Activated CD8-positive, alpha-beta memory T cell treated with anti-CD3 and anti-CD28 coated beads for 36 hours (primary cell): ENCODE measurements at regions not wholly inside any gene's neighbourhood (a gene's known extent, or its start where the extent isn't known, plus 50 kb on each side); places are given as distances from the start of the nearest gene placed in this dataset.

ENCODE experiments used
- CTCF ChIA-PET: fragments of 350-600 bp; sonication (Branson Sonifier 250); formaldehyde crosslinking; loops from one replicate; lab custom pipeline; 2021; ENCODE audit warnings: antibody characterized with exemption; lab: Charles Lee
- POLR2A ChIA-PET: fragments of 350-600 bp; sonication (Branson Sonifier 250); formaldehyde crosslinking; loops from one replicate; lab custom pipeline; 2021; ENCODE audit warnings: antibody characterized with exemption; lab: Charles Lee

DNA sequence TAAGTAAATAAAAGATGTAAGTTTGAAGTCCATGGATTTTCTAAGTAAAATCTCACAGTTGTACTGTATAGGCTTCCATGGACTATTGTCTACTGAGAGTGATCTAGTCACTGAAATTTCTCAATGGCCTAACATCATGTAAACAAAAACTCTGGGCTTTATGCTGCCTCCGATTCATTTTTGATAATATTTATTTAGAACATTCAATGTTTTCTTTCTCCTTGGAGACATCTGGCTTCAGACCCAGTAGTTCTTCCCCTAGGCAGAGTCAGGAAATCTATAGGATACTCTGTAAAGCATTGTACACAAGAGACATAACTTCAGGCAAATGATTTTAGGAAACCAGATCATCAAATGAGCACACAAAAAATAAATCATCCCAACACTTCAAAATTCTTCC, 1208.6 kb upstream of the ZEB2 start:
- CTCF ChIA-PET, result no interaction called here
- POLR2A ChIA-PET, result no interaction called here

DNA sequence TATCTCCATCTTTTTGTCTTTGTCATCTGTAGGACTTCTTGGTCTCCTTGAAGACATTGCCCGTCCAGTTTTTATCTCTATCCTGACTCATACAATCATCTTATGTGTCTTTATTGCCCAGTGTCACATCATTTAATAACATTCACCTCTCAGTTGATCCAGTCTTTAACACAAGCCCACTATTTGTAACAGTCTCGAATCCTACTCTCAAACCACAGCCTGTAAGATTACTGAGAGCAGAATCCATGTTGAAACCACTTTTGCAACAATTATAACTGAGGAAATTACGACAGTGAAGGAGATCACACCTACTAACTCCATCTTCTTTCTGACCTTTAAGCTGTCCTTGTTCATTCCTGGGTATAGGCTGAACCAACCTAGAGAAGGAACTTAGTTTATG, 1206.0 kb upstream of the ZEB2 start:
- CTCF ChIA-PET, result no interaction called here
- POLR2A ChIA-PET, result no interaction called here

DNA sequence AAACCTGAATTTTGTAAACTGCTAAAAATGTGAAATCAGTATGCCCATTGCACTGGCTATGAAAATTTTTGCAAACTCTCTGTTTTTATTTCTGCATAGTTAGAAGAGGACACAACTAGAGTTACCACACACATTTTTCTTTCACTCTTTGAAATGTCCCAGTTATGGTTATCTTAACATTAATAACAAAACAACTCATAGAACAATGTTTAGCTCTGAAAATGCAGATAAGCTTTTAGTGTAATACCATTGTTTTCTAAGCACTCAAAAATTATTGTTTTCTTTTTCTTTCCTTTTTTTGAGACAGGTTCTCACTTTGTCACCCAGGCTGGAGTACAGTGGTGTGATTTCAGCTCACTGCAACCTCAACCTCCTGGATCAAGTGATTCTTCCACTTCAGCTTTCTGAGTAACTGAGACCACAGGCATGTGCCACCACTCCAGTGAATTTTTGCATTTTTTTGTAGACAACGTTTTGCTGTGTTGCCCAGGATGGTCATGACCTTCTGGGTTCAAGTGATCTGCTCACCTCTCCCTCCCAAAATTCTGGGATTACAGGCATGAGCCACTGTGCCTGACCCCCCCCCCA, 1204.5 kb upstream of the ZEB2 start:
- ChIA-PET POLR2A (no interaction called here), CTCF (no interaction called here)

GRCh38 chr2:145723872-145724271, 1204.0 kb upstream of the ZEB2 start:
- POLR2A ChIA-PET, result no interaction called here

GRCh38 chr2:145721681-145722080, 1201.8 kb upstream of the ZEB2 start:
- CTCF ChIA-PET, result interaction anchor here (0.7 kb wide), 1 partner anchor 187 kb away, joined by 3 read pairs; no protein-coding TSS in a partner anchor
- POLR2A ChIA-PET, result no interaction called here

More at GRCh38 chr2:145723872-145724271, 1204.0 kb upstream of the ZEB2 start:
- CTCF ChIA-PET, result no interaction called here

- ChIA-PET CTCF (no interaction called here), POLR2A (no interaction called here)
Observed at GRCh38 chr2:145715601-145716000, 1195.7 kb upstream of the ZEB2 start.

DNA sequence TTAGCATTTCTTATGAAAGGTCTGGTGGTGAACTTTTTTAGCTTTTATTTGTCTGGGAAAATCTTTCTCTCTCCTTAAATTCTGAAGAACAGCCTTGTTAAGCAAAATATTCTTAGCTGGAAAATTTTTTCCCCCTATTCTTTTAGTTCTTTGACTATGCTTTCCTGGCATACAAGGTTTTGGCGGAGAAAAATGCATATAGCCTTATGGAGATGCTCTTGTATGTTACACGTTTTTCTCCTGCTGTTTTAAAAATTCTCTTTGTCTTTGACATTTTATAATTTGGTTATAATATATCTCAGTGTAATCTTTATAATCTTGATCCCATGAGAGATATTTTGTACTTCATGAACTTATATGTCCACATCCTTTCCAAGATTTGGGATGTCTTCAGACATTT, 1190.4 kb upstream of the ZEB2 start:
- ChIA-PET POLR2A (no interaction called here), CTCF (no interaction called here)

DNA sequence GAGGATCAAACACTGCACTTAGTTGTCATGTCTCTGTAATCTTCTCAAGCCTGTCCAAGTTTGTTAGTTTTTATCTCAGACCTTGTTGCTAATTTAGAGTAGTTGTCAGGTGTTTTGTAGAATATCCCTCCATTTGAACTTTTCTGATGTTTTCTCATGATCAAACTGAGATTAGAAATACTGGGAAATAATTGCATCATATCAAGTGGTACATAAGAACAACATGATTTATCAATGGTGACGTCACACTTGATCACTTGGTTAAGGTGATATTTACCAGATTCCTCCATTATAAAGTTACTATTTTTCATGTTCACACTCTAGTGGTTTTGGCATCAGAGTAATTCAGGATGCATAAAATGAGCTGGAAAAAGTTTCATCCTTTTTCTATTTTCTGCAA, 1182.4 kb upstream of the ZEB2 start:
- ChIA-PET CTCF (no interaction called here), POLR2A (no interaction called here)

DNA sequence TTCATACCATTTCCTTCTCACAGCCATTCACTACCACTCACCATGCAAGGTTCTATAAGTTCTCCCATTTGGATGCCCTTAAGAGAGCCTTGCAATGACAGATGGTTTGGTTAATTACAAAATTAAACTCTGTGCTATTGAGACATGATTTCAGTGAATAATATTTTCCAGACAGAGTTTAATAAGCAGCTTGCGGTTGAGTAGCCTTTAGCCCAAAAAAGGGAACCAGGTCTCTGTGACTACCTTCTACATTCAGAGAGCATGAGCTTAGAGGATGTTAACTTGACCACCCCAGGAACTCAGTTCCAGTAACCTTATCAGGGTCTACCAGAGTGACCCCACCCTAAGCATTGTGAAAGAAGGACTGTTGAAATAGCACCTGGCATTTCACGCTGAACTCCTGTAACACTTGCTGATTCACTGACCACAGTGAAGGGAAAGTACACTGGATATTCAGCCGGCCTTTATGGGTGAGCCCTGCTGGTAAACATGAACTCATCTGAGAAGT, 1173.1 kb upstream of the ZEB2 start:
- ChIA-PET POLR2A (no interaction called here), CTCF (interaction anchor here (0.6 kb wide), 1 partner anchor 634 kb away, joined by 3 read pairs; no protein-coding TSS in a partner anchor)

- POLR2A ChIA-PET, result no interaction called here
- CTCF ChIA-PET, result no interaction called here
Observed at GRCh38 chr2:145691659-145692058, 1171.7 kb upstream of the ZEB2 start.

GRCh38 chr2:145690183-145690778, 1170.4 kb upstream of the ZEB2 start:
- ChIA-PET POLR2A (no interaction called here), CTCF (no interaction called here)

- POLR2A ChIA-PET, result no interaction called here
- CTCF ChIA-PET, result interaction anchor here (0.8 kb wide), 1 partner anchor 20 kb away, joined by 3 read pairs; no protein-coding TSS in a partner anchor
Observed at GRCh38 chr2:145689277-145689676, 1169.4 kb upstream of the ZEB2 start.

GRCh38 chr2:145688156-145688555, 1168.2 kb upstream of the ZEB2 start:
- POLR2A ChIA-PET, result no interaction called here
- CTCF ChIA-PET, result no interaction called here

- POLR2A ChIA-PET, result no interaction called here
- CTCF ChIA-PET, result no interaction called here
Observed at GRCh38 chr2:145687442-145688134, 1167.7 kb upstream of the ZEB2 start.

GRCh38 chr2:145685383-145686050, 1165.6 kb upstream of the ZEB2 start:
- ChIA-PET POLR2A (no interaction called here), CTCF (no interaction called here)

GRCh38 chr2:145682546-145683157, 1162.7 kb upstream of the ZEB2 start:
- POLR2A ChIA-PET, result no interaction called here
- CTCF ChIA-PET, result no interaction called here

DNA sequence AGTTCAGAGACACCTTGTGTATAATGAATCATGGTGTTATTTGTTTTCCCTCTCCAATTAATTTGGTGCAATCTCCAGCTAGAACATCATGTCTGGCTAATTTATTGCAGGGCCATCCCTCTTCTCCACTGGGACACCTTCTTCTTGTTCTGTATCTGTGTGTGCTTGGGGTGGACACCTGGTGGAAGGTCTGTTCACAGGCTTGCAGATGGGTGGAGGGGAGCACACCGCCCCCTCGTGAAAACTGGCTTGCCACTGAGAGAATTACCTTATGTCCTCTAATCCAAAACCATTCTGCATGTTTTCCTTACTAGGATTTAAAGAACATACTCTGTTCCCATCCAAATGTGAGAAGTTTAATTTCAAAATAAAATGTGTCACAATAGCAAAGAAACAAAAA, 1160.4 kb upstream of the ZEB2 start:
- ChIA-PET POLR2A (no interaction called here), CTCF (no interaction called here)

DNA sequence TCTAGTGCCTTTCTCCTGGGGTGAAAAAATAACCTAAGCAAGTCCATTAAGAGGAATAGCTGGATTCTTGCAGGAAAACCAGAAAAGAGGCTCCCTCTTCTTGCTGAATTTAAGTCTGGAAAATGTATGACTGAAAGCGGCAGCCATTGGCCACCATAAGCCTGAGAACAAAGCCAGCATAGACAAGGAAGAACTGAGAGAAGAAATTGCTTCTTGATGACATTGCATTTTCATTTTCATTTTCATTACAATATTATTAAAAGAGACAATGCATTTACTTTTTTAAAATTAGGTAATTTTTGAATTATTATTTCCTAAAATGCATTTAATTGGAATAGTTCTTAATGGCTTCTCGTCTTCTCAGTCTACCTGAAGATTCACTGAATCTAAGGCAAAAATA, 1157.5 kb upstream of the ZEB2 start:
- ChIA-PET CTCF (no interaction called here), POLR2A (no interaction called here)

- CTCF ChIA-PET, result no interaction called here
- POLR2A ChIA-PET, result no interaction called here
Observed at GRCh38 chr2:145674705-145675104, 1154.8 kb upstream of the ZEB2 start.

DNA sequence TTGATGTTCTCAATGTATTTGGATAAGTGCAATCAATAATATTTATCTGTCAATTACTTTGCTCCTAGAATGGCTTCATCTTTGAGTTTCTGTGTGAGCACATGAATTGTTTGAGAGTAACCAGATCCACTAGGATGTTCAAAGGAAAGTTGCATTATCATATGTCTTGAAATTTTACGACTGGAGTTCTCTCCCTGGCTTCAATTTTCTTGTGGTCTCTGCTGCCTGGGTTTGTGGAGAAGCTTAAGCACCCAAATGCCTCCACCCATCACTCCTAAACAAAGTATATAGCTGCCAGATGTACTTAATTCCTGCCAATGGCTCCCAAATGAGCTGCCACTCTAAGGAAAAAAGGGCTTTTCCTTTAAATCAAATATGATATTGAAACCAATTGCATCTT, 1149.4 kb upstream of the ZEB2 start:
- ChIA-PET POLR2A (no interaction called here), CTCF (interaction anchor here (0.5 kb wide), 1 partner anchor 20 kb away, joined by 3 read pairs; no protein-coding TSS in a partner anchor)
